Activated CD8-positive, alpha-beta T cell treated with anti-CD3 and anti-CD28 coated beads for 36 hours (primary cell): ENCODE measurements at regions not wholly inside any gene's neighbourhood (a gene's known extent, or its start where the extent isn't known, plus 50 kb on each side); places are given as distances from the start of the nearest gene placed in this dataset.

Experiments
- ATAC-seq: fragments of 200-7000 bp; cut with Tn5 transposase; one replicate; pipeline ENCODE4 v1.10.0; 2021; ENCODE audit warnings: mild to moderate bottlenecking, moderate library complexity
- CTCF ChIA-PET: fragments of 350-600 bp; sonication (Branson Sonifier 250); formaldehyde crosslinking; loops from one replicate; lab custom pipeline; 2021; ENCODE audit warnings: antibody characterized with exemption; lab: Charles Lee
- POLR2A ChIA-PET: fragments of 350-600 bp; sonication (Branson Sonifier 250); formaldehyde crosslinking; loops from one replicate; lab custom pipeline; 2021; ENCODE audit warnings: antibody characterized with exemption; lab: Charles Lee
- DNase-seq: peaks from one replicate; pipeline ENCODE4 v3.0.0-alpha.2; 2020
- H3K27ac Mint-ChIP-seq: one replicate; pipeline ENCODE4 v1.8.0; 2021; ENCODE audit warnings: mild to moderate bottlenecking, mixed read lengths
- H3K27me3 Mint-ChIP-seq: one replicate; pipeline ENCODE4 v1.8.0; 2021; ENCODE audit warnings: mixed read lengths
- H3K36me3 Mint-ChIP-seq: one replicate; pipeline ENCODE4 v1.8.0; 2021; ENCODE audit warnings: low read depth, mixed read lengths
- H3K4me1 Mint-ChIP-seq: one replicate; pipeline ENCODE4 v1.8.0; 2021; ENCODE audit warnings: low read depth, mixed read lengths
- H3K4me3 Mint-ChIP-seq: one replicate; pipeline ENCODE4 v1.8.0; 2021; ENCODE audit warnings: mild to moderate bottlenecking, moderate library complexity, mixed read lengths
- H3K9me3 Mint-ChIP-seq: one replicate; pipeline ENCODE4 v1.8.0; 2021; ENCODE audit warnings: mixed read lengths
- CTCF ChIP-seq: fragments of 200-600 bp; IDR thresholded peaks from one replicate; pipeline ENCODE4 v1.8.0; 2022; ENCODE audit warnings: antibody characterized with exemption, mild to moderate bottlenecking
- intact Hi-C: fragments of 100-400 bp; cut with micrococcal nuclease; formaldehyde crosslinking; loops from one replicate; pipeline ENCODE4 v1.10.0; 2022

GRCh38 chr1:25003000-25003399 lies 72.9 kb upstream of the RUNX3 start:
- H3K27me3 Mint-ChIP-seq = no peaks in the 10 kb centered on the region
- peak overlapping the region; percentile 93 for H3K27ac Mint-ChIP-seq
- intact Hi-C loops = loop anchor here (10.0 kb wide), 1 partner anchor 562 kb away; no protein-coding TSS in a partner anchor
- ATAC-seq (no peak), DNase-seq (no peak)
- POLR2A ChIA-PET = interaction anchor here (0.5 to 2.0 kb wide), 8 partner anchors 9 to 1325 kb away, joined by 3 to 9 read pairs (median 4); no protein-coding TSS in a partner anchor
- no peak for TF ChIP-seq CTCF
- CTCF ChIA-PET = interaction anchor here (0.7 to 3.5 kb wide), 6 partner anchors 31 to 98 kb away, joined by 3 to 19 read pairs (median 4); no protein-coding TSS in a partner anchor
- peaks cover 3% of the 10 kb centered on the region for H3K9me3 Mint-ChIP-seq
- peaks cover 85% of the 10 kb centered on the region for H3K4me1 Mint-ChIP-seq
- H3K4me3 Mint-ChIP-seq = no peak overlapping the region
- peaks cover 21% of the 10 kb centered on the region for H3K36me3 Mint-ChIP-seq

GRCh38 chr1:25001125-25001915 lies 71.2 kb upstream of the RUNX3 start:
- POLR2A ChIA-PET = interaction anchor here (0.6 to 1.6 kb wide), 6 partner anchors 9 to 36 kb away, joined by 3 to 7 read pairs (median 3); no protein-coding TSS in a partner anchor
- Mint-ChIP-seq H3K36me3 (peaks cover 35% of the 10 kb centered on the region), H3K9me3 (peaks cover 7% of the 10 kb centered on the region), H3K27ac (peak overlapping the region; percentile 92), H3K4me3 (peak overlapping the region; percentile 41), H3K4me1 (peaks cover 85% of the 10 kb centered on the region), H3K27me3 (no peaks in the 10 kb centered on the region)
- CTCF ChIA-PET = no interaction called here
- peak; percentile 6 for ATAC-seq
- intact Hi-C loops = loop anchor here (10.0 kb wide), 1 partner anchor 563 kb away; no protein-coding TSS in a partner anchor
- peak; percentile 73 for DNase-seq
- no peak for TF ChIP-seq CTCF

GRCh38 chr1:24999906-25000305 lies 69.8 kb upstream of the RUNX3 start:
- intact Hi-C loops = loop anchor here (10.0 kb wide), 1 partner anchor 565 kb away; no protein-coding TSS in a partner anchor
- H3K9me3 Mint-ChIP-seq = peaks cover 7% of the 10 kb centered on the region
- no peak overlapping the region for H3K4me3 Mint-ChIP-seq
- no peaks in the 10 kb centered on the region for H3K27me3 Mint-ChIP-seq
- H3K36me3 Mint-ChIP-seq = peaks cover 41% of the 10 kb centered on the region
- peaks cover 89% of the 10 kb centered on the region for H3K4me1 Mint-ChIP-seq
- ATAC-seq (no peak), DNase-seq (no peak)
- ChIA-PET POLR2A (interaction anchor here (1.4 to 11.3 kb wide), 4 partner anchors 8 to 25 kb away, joined by 5 to 120 read pairs (median 7); no protein-coding TSS in a partner anchor), CTCF (interaction anchor here (1.5 to 1.7 kb wide), 2 partner anchors 9 to 44 kb away, joined by 3 to 6 read pairs; no protein-coding TSS in a partner anchor)
- H3K27ac Mint-ChIP-seq = peak overlapping the region; percentile 92
- no peak for TF ChIP-seq CTCF

- DNase-seq (no peak), ATAC-seq (no peak)
- Mint-ChIP-seq H3K9me3 (peaks cover 7% of the 10 kb centered on the region), H3K27me3 (no peaks in the 10 kb centered on the region), H3K4me1 (peaks cover 89% of the 10 kb centered on the region), H3K27ac (peak overlapping the region; percentile 92), H3K36me3 (peaks cover 41% of the 10 kb centered on the region), H3K4me3 (no peak overlapping the region)
- intact Hi-C loops = no loop called here
- ChIA-PET CTCF (interaction anchor here (1.5 to 2.7 kb wide), 3 partner anchors 9 to 44 kb away, joined by 3 to 16 read pairs (median 6); no protein-coding TSS in a partner anchor), POLR2A (interaction anchor here (0.7 to 11.3 kb wide), 6 partner anchors 9 to 60 kb away, joined by 3 to 120 read pairs (median 6); no protein-coding TSS in a partner anchor)
- TF ChIP-seq CTCF = no peak
Measured at GRCh38 chr1:24999426-24999825, 69.3 kb upstream of the RUNX3 start.
